ENCODE measurements at regions not wholly inside any gene's neighbourhood (a gene's known extent, or its start where the extent isn't known, plus 50 kb on each side); places are given as distances from the start of the nearest gene placed in this dataset.

- H3K4me1 ChIP-seq (replicated peaks in 1 of 2; ENCODE audit: control insufficient read depth in 2 of 2, insufficient read depth in 2 of 2, low read length in 2 of 2): no peaks in the 10 kb centered on the region
- H4K20me1 ChIP-seq (replicated peaks; ENCODE audit: control insufficient read depth, insufficient read depth, low read length): no peaks in the 10 kb centered on the region
- H2AFZ ChIP-seq (ENCODE audit: low read depth, low read length): no peak overlapping the region
- no peak overlapping the region for H3K4me2 ChIP-seq (ENCODE audit: insufficient read depth, low read length)
- no peak for DNase-seq (ENCODE audit: extremely low read depth in 1 of 4, low spot score in 3 of 4)
- no peak for FAIRE-seq
- no peaks in the 10 kb centered on the region for H3K27me3 ChIP-seq (ENCODE audit: control insufficient read depth in 2 of 2, insufficient read depth in 2 of 2, low read length in 2 of 2)
- H3K36me3 ChIP-seq (ENCODE audit: control insufficient read depth, insufficient read depth, low read length): no peaks in the 10 kb centered on the region
- H3K9ac ChIP-seq (ENCODE audit: insufficient read depth in 1 of 2, low read depth in 2 of 2, low read length in 2 of 2): no peak overlapping the region
- TF ChIP-seq PCBP2 (IDR thresholded peaks at IDR 0.05; ENCODE audit: low read depth, low read length, poor library complexity, severe bottlenecking) (no peak), ZNF785 (CRISPR knock-in tag; IDR thresholded peaks at IDR 0.05) (no peak), RAD51 (IDR thresholded peaks at IDR 0.05; ENCODE audit: borderline replicate concordance, low read depth) (no peak), MCM5 (IDR thresholded peaks at IDR 0.05; ENCODE audit: low read depth) (no peak), CHD7 (IDR thresholded peaks at IDR 0.05; ENCODE audit: low read depth, low read length) (no peak), CLOCK (CRISPR knock-in tag; IDR thresholded peaks at IDR 0.05; ENCODE audit: borderline replicate concordance) (no peak), ARID1B (IDR thresholded peaks at IDR 0.05) (no peak), ZKSCAN3 (CRISPR knock-in tag; IDR thresholded peaks at IDR 0.05) (no peak), GABPA (tag; conservative IDR thresholded peaks at IDR 0.05; ENCODE audit: low read depth) (no peak)
- in situ Hi-C loops (cut with MboI): no loop called here
- POLR2A ChIA-PET: no interaction called here
- no peak overlapping the region for H3K27ac ChIP-seq (ENCODE audit: extremely low read depth, low read depth, low read length)
- intact Hi-C loops (cut with micrococcal nuclease): no loop called here
- CTCF ChIA-PET (ENCODE audit: low intra/inter-chr PET ratio): no interaction called here
- BruUV-seq (replicated peaks): no TSS peak
- H3K9me1 ChIP-seq (ENCODE audit: control insufficient read depth, insufficient read depth, low read length): no peaks in the 10 kb centered on the region
- H3K4me3 ChIP-seq: no peak overlapping the region
- no peak for ATAC-seq
- peaks cover 2% of the 10 kb centered on the region; the same call in 1 of the 2 replicates for H3K9me3 ChIP-seq (replicated peaks; ENCODE audit: control insufficient read depth, insufficient read depth, low read depth, low read length)
- 4% methylated on average over 2 of the region's 2 CpGs for WGBS (ENCODE audit: insufficient coverage, low coverage, missing lambda C conversion rate)
- no peaks in the 10 kb centered on the region for H3K79me2 ChIP-seq (ENCODE audit: control insufficient read depth, insufficient read depth, low read length)
These were observed 473.3 kb downstream of the OTOL1 start for GRCh38 chr3:161969867-161970266.
